H9 (cell line): ENCODE measurements at regions not wholly inside any gene's neighbourhood (a gene's known extent, or its start where the extent isn't known, plus 50 kb on each side); places are given as distances from the start of the nearest gene placed in this dataset.

Source experiments
- DNase-seq: peaks from one replicate; pipeline ENCODE4 v3.0.0-alpha.2; 2017
- H2AFZ ChIP-seq: one replicate; pipeline ENCODE4 v1.6.1; 2013; ENCODE audit warnings: mild to moderate bottlenecking, low read length, control low read depth, moderate library complexity
- H2AK5ac ChIP-seq: 2 replicates; pipeline ENCODE4 v1.6.1; 2013; ENCODE audit warnings: low read length, control low read depth, mixed read lengths; ENCODE audit not compliant: insufficient read length
- H2BK120ac ChIP-seq: one replicate; pipeline ENCODE4 v1.6.1; 2013; ENCODE audit warnings: low read depth, mild to moderate bottlenecking, low read length, control low read depth, inconsistent platforms; ENCODE audit not compliant: poor library complexity, severe bottlenecking
- H2BK12ac ChIP-seq: 2 replicates; pipeline ENCODE4 v1.6.1; 2013; ENCODE audit warnings: low read length, control low read depth, mixed read lengths, low read depth; ENCODE audit not compliant: insufficient read length
- H2BK15ac ChIP-seq: 2 replicates; pipeline ENCODE4 v1.6.1; 2013; ENCODE audit warnings: low read depth, low read length, control low read depth
- H2BK20ac ChIP-seq: one replicate; pipeline ENCODE4 v1.6.1; 2013; ENCODE audit warnings: low read depth, mild to moderate bottlenecking, low read length, control low read depth, inconsistent platforms; ENCODE audit not compliant: poor library complexity, severe bottlenecking
- H2BK5ac ChIP-seq: 2 replicates; pipeline ENCODE4 v1.6.1; 2013; ENCODE audit warnings: low read length, control low read depth, mixed read lengths; ENCODE audit not compliant: insufficient read length
- H3K14ac ChIP-seq: 2 replicates; pipeline ENCODE4 v1.6.1; 2013; ENCODE audit warnings: low read length, control low read depth; ENCODE audit not compliant: insufficient read depth
- H3K18ac ChIP-seq: 2 replicates; pipeline ENCODE4 v1.6.1; 2013; ENCODE audit warnings: low read depth, mild to moderate bottlenecking, mixed read lengths, low read length, control low read depth; ENCODE audit not compliant: insufficient read length
- H3K23ac ChIP-seq: 2 replicates; pipeline ENCODE4 v1.6.1; 2013; ENCODE audit warnings: low read length, control low read depth, mixed read lengths, low read depth; ENCODE audit not compliant: insufficient read length
- H3K23me2 ChIP-seq: 2 replicates; pipeline ENCODE4 v1.6.1; 2013; ENCODE audit warnings: low read depth, mild to moderate bottlenecking, mixed read lengths, low read length, control low read depth; ENCODE audit not compliant: insufficient read length, poor library complexity, severe bottlenecking
- H3K27ac ChIP-seq: 2 replicates; pipeline ENCODE4 v1.5.1; 2013; ENCODE audit warnings: low read length, control low read depth, mixed read lengths, low read depth; ENCODE audit not compliant: insufficient read length
- H3K27me3 ChIP-seq: 2 replicates; pipeline ENCODE4 v1.6.1; 2013; ENCODE audit warnings: low read length, control low read depth, inconsistent platforms; ENCODE audit not compliant: insufficient read depth
- H3K4ac ChIP-seq: 2 replicates; pipeline ENCODE4 v1.6.1; 2013; ENCODE audit warnings: low read depth, mild to moderate bottlenecking, control low read depth, inconsistent platforms, low read length, moderate library complexity
- H3K4me1 ChIP-seq: 2 replicates; pipeline ENCODE4 v1.6.1; 2013; ENCODE audit warnings: low read length, control low read depth, inconsistent platforms; ENCODE audit not compliant: insufficient read depth
- H3K4me2 ChIP-seq: 2 replicates; pipeline ENCODE4 v1.6.1; 2013; ENCODE audit warnings: low read length, control low read depth, mixed read lengths; ENCODE audit not compliant: insufficient read length, insufficient read depth
- H3K56ac ChIP-seq: 2 replicates; pipeline ENCODE4 v1.6.1; 2013; ENCODE audit warnings: low read depth, mild to moderate bottlenecking, mixed read lengths, low read length, control low read depth; ENCODE audit not compliant: insufficient read length
- H3K79me1 ChIP-seq: 2 replicates; pipeline ENCODE4 v1.6.1; 2013; ENCODE audit warnings: low read depth, mild to moderate bottlenecking, moderate library complexity, low read length, control low read depth, inconsistent platforms; ENCODE audit not compliant: insufficient read depth, poor library complexity, severe bottlenecking
- H3K79me2 ChIP-seq: 2 replicates; pipeline ENCODE4 v1.6.1; 2013; ENCODE audit warnings: low read length, control low read depth, inconsistent platforms; ENCODE audit not compliant: insufficient read depth
- H3K9ac ChIP-seq: 2 replicates; pipeline ENCODE4 v1.6.1; 2013; ENCODE audit warnings: low read length, control low read depth, mixed read lengths; ENCODE audit not compliant: insufficient read length; ENCODE audit errors: extremely low read depth
- H3K9me3 ChIP-seq: one replicate; pipeline ENCODE4 v1.6.1; 2013; ENCODE audit warnings: low read depth, low read length, inconsistent platforms; ENCODE audit not compliant: control insufficient read depth
- H3T11ph ChIP-seq: one replicate; pipeline ENCODE4 v1.6.1; 2013; ENCODE audit warnings: mild to moderate bottlenecking, low read length, control low read depth, inconsistent platforms
- H4K20me1 ChIP-seq: one replicate; pipeline ENCODE4 v1.6.1; 2013; ENCODE audit not compliant: control insufficient read depth, insufficient read length, insufficient read depth
- H4K5ac ChIP-seq: 2 replicates; pipeline ENCODE4 v1.6.1; 2013; ENCODE audit warnings: low read depth, mild to moderate bottlenecking, mixed read lengths, low read length, control low read depth; ENCODE audit not compliant: insufficient read length
- H4K8ac ChIP-seq: replicated peaks from 2 replicates; pipeline ENCODE4 v1.6.1; 2013; ENCODE audit warnings: low read length, control low read depth, mixed read lengths, low read depth; ENCODE audit not compliant: insufficient read length
- H4K91ac ChIP-seq: 2 replicates; pipeline ENCODE4 v1.6.1; 2013; ENCODE audit warnings: low read depth, mild to moderate bottlenecking, moderate library complexity, mixed read lengths, low read length, control low read depth; ENCODE audit not compliant: insufficient read length
- H3K27ac Mint-ChIP-seq, 3 experiments: 2 replicates in 2 of 3; 3 replicates in 1 of 3; pipeline ENCODE4 v1.8.0; 2020 to 2021; ENCODE audit warnings: mixed read lengths in 3 of 3, mild to moderate bottlenecking in 1 of 3, moderate library complexity in 1 of 3
- H3K27me3 Mint-ChIP-seq: 2 replicates; pipeline ENCODE4 v1.8.0; 2021; ENCODE audit warnings: low read depth, mild to moderate bottlenecking, moderate library complexity, mixed read lengths
- H3K36me3 Mint-ChIP-seq, 3 experiments: 2 replicates in 2 of 3; 3 replicates in 1 of 3; pipeline ENCODE4 v1.8.0; 2020 to 2021; ENCODE audit warnings: low read depth in 3 of 3, mixed read lengths in 3 of 3; ENCODE audit not compliant: insufficient read depth in 1 of 3
- H3K4me1 Mint-ChIP-seq, 2 experiments: 2 replicates each; pipeline ENCODE4 v1.8.0; 2020; ENCODE audit warnings: mixed read lengths in 2 of 2
- H3K4me3 Mint-ChIP-seq, 2 experiments: 2 replicates in 1 of 2; 3 replicates in 1 of 2; pipeline ENCODE4 v1.8.0; 2020 to 2021; ENCODE audit warnings: mild to moderate bottlenecking in 2 of 2, mixed read lengths in 2 of 2, moderate library complexity in 1 of 2
- H3K9me3 Mint-ChIP-seq, 2 experiments: 2 replicates in 1 of 2; 3 replicates in 1 of 2; pipeline ENCODE4 v1.8.0; 2020; ENCODE audit warnings: mild to moderate bottlenecking in 2 of 2, mixed read lengths in 2 of 2, moderate library complexity in 1 of 2
- CTCF ChIP-seq: fragments of 200-600 bp; sonication (generic); conservative IDR thresholded peaks from 3 replicates; pipeline ENCODE4 v1.8.0; 2021; ENCODE audit warnings: antibody characterized with exemption, mild to moderate bottlenecking
- WGBS: extraction: QIAGEN DNeasy Blood & Tissue Kit; methylation state at CpG from one replicate; pipeline ENCODE4 v1.1.7; 2013; ENCODE audit warnings: missing lambda C conversion rate, low lambda C conversion rate, mixed read lengths; ENCODE audit not compliant: insufficient read length; ENCODE audit errors: extremely low coverage; 5-methylcytosine and 5-hydroxymethylcytosine counted together

DNA sequence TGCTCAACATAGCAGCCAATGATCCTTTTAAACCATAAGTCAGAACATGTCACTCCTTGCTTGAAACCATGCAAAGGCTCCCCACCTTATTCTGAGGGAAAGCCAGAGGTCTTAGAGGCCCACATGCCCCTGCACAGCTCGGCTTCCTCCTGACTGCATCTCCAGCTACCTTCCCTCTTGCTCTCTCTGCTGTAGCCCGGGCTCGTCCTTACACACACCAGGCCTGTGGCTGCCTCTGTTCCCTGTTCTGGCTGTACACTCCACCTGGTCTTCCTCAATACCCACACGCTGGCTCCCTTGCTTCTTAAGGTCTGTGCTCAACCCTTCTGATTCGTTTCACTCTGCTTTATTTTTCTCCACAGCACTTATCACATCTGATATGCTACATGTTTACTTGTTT lies 116.2 kb downstream of the TNFAIP3 start:
- no CpG with 5 or more reads among the region's 5 CpGs for WGBS

More for the DNA sequence above, 116.2 kb downstream of the TNFAIP3 start:
- no peaks in the 10 kb centered on the region for H3K27me3 ChIP-seq
- H3K4me2 ChIP-seq: no peak overlapping the region
- no peaks in the 10 kb centered on the region for H3K4me1 ChIP-seq
- H3K79me2 ChIP-seq: no peaks in the 10 kb centered on the region
- no peak overlapping the region for H3K56ac ChIP-seq
- H3K4me3 Mint-ChIP-seq: no peak overlapping the region
- no peaks in the 10 kb centered on the region for H4K20me1 ChIP-seq
- no peaks in the 10 kb centered on the region; the same call in 1 of the 2 replicates for H3K27me3 Mint-ChIP-seq
- H3K79me1 ChIP-seq: no peaks in the 10 kb centered on the region
- H2BK12ac ChIP-seq: no peak overlapping the region
- H3K4me1 Mint-ChIP-seq: no peaks in the 10 kb centered on the region
- no peak overlapping the region for H3K14ac ChIP-seq
- H3K9me3 Mint-ChIP-seq: no peaks in the 10 kb centered on the region; a peak in 1 of 5 replicates
- DNase-seq: no peak
- no peak overlapping the region for H2AK5ac ChIP-seq
- H3K18ac ChIP-seq: no peak overlapping the region
- H4K8ac ChIP-seq: no peak overlapping the region
- peak overlapping the region in 1 of 3 experiments; percentile 32; a peak in 1 of 7 replicates for H3K27ac Mint-ChIP-seq
- H2BK15ac ChIP-seq: no peak overlapping the region
- H3K9me3 ChIP-seq: no peaks in the 10 kb centered on the region
- no peak overlapping the region for H3K9ac ChIP-seq
- H2AFZ ChIP-seq: no peak overlapping the region
- no peak overlapping the region for H3K4ac ChIP-seq
- no peak overlapping the region for H4K91ac ChIP-seq
- no peak overlapping the region for H3K23ac ChIP-seq
- H3K27ac ChIP-seq: no peak overlapping the region
- H2BK120ac ChIP-seq: no peak overlapping the region
- no peaks in the 10 kb centered on the region for H3K23me2 ChIP-seq
- no peak overlapping the region for H2BK5ac ChIP-seq
- H3K36me3 Mint-ChIP-seq: no peaks in the 10 kb centered on the region
- no peak overlapping the region for H3T11ph ChIP-seq
- no peak overlapping the region for H2BK20ac ChIP-seq
- no peak for TF ChIP-seq CTCF
- no peak overlapping the region for H4K5ac ChIP-seq
